HCT116 (cell line): ENCODE measurements at regions not wholly inside any gene's neighbourhood (a gene's known extent, or its start where the extent isn't known, plus 50 kb on each side); places are given as distances from the start of the nearest gene placed in this dataset.

Source experiments
- ELF1 ChIP-seq: IDR thresholded peaks from 2 replicates; pipeline ENCODE4 v1.6.1; 2012; ENCODE audit warnings: low read depth, borderline replicate concordance
- EZH2 ChIP-seq: fragments of 200-600 bp; sonication (generic); IDR thresholded peaks from 2 replicates; pipeline ENCODE4 v1.6.1; 2017; ENCODE audit warnings: antibody characterized with exemption, mixed run types
- POLR2A ChIP-seq: IDR thresholded peaks from 2 replicates; pipeline ENCODE4 v1.7.0; 2011; ENCODE audit warnings: borderline replicate concordance; ENCODE audit not compliant: insufficient read depth, insufficient read length; ENCODE audit errors: extremely low read depth
- TF ChIP-seq, protein P1 (sequence below), 3 experiments: fragments of 200-600 bp in 1 of 3; sonication (generic) in 1 of 3; IDR thresholded peaks in 2 of 3; conservative IDR thresholded peaks in 1 of 3; 2 replicates each; pipeline ENCODE4 v1.5.1; 2012 to 2017; ENCODE audit warnings: low read depth in 2 of 3, low read length in 2 of 3, antibody characterized with exemption in 1 of 3, borderline replicate concordance in 1 of 3, control low read depth in 1 of 3, mild to moderate bottlenecking in 1 of 3, mixed read lengths in 1 of 3, mixed run types in 1 of 3, moderate library complexity in 1 of 3; ENCODE audit not compliant: insufficient read depth in 1 of 3
- TF ChIP-seq, protein P2 (sequence below): IDR thresholded peaks from 2 replicates; pipeline ENCODE4 v1.6.1; 2012

DNA sequence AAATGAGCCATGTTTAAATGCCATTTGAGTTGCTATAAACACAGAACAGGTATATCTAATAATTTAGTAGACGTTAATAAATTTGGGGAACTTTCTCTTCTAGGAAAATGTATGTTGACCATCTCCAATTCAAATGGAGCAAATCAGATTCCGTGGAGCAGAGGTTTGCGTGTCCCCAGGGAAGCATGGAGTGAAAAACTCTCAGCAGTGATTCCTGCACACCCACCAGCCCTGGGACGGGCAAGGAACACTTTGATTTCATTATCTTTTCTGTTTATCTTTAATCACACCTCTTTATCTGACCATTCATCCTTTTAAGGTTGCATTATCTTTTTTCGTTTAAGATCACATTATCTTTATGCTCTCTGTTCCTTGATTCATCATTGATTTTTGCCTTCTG, 95.0 kb downstream of the RNASET2 start:
- TF ChIP-seq EZH2 (no peak), ELF1 (no peak), POLR2A (no peak)
- TF ChIP-seq, protein P1, sequence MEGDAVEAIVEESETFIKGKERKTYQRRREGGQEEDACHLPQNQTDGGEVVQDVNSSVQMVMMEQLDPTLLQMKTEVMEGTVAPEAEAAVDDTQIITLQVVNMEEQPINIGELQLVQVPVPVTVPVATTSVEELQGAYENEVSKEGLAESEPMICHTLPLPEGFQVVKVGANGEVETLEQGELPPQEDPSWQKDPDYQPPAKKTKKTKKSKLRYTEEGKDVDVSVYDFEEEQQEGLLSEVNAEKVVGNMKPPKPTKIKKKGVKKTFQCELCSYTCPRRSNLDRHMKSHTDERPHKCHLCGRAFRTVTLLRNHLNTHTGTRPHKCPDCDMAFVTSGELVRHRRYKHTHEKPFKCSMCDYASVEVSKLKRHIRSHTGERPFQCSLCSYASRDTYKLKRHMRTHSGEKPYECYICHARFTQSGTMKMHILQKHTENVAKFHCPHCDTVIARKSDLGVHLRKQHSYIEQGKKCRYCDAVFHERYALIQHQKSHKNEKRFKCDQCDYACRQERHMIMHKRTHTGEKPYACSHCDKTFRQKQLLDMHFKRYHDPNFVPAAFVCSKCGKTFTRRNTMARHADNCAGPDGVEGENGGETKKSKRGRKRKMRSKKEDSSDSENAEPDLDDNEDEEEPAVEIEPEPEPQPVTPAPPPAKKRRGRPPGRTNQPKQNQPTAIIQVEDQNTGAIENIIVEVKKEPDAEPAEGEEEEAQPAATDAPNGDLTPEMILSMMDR (IDR thresholded peaks at IDR 0.05 in 2 of 3, conservative IDR thresholded peaks at IDR 0.05 in 1 of 3; ENCODE audit: borderline replicate concordance in 1 of 3, insufficient read depth in 1 of 3, low read depth in 2 of 3, low read length in 2 of 3): no peak
- TF ChIP-seq, protein P2, sequence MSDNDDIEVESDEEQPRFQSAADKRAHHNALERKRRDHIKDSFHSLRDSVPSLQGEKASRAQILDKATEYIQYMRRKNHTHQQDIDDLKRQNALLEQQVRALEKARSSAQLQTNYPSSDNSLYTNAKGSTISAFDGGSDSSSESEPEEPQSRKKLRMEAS: no peak
